K562 (cell line): ENCODE measurements at regions not wholly inside any gene's neighbourhood (a gene's known extent, or its start where the extent isn't known, plus 50 kb on each side); places are given as distances from the start of the nearest gene placed in this dataset.
"Not testable (repeated sequence)": the region's sequence is repeated elsewhere in the genome, so short reads cannot be mapped to it uniquely, and the experiment has no call there.

Source experiments
- ATAC-seq: fragments of 200-7000 bp; cut with Tn5 transposase; 3 replicates; pipeline ENCODE4 v1.9.1; 2020; ENCODE audit warnings: moderate library complexity
- BruUV-seq: library from RNA; stranded (reverse); fragments of 400-500 nt; replicated peaks from 2 replicates; lab custom pipeline; 2021; lab: Mats Ljungman, UMichigan
- CTCF ChIA-PET: fragments of 300-600 bp; formaldehyde crosslinking; extraction: SDS; loops from one replicate; lab custom pipeline; 2021; ENCODE audit warnings: low intra/inter-chr PET ratio; lab: Yijun Ruan, JAX
- POLR2A ChIA-PET: fragments of 300-600, 350-650 bp; sonication (Branson Sonifier 250); formaldehyde crosslinking; extraction: SDS; loops from one replicate; lab custom pipeline; 2021; ENCODE audit warnings: antibody characterized with exemption, inconsistent platforms; lab: Yijun Ruan, JAX
- DNase-seq, 4 experiments: peaks; one replicate each; pipeline versions ENCODE4 v3.0.0 to v3.0.0-alpha.2; 2011 to 2018; ENCODE audit warnings: low spot score in 3 of 4, mixed read lengths in 3 of 4; ENCODE audit errors: extremely low read depth in 1 of 4
- FAIRE-seq: peaks from 2 replicates; lab custom pipeline; 2011; peaks lifted over from hg19 to GRCh38; lab: Jason Lieb, UNC
- H2AFZ ChIP-seq: 2 replicates; pipeline ENCODE4 v1.6.0; 2011; ENCODE audit warnings: low read depth, low read length, control low read depth, inconsistent platforms
- H3K27ac ChIP-seq: fragments of 200-600 bp; 3 replicates; pipeline ENCODE4 v1.8.0; 2011; ENCODE audit warnings: low read depth, mild to moderate bottlenecking, control low read depth, inconsistent platforms, low read length, moderate library complexity, mixed read lengths; ENCODE audit errors: extremely low read depth
- H3K27me3 ChIP-seq, 2 experiments: fragments of 300-600 bp in 1 of 2; 2 replicates in 1 of 2; 3 replicates in 1 of 2; pipeline versions ENCODE4 v1.6.0 to v1.8.0; 2011; ENCODE audit warnings: inconsistent platforms in 2 of 2, low read length in 2 of 2, mild to moderate bottlenecking in 1 of 2, mixed read lengths in 1 of 2, moderate library complexity in 1 of 2; ENCODE audit not compliant: control insufficient read depth in 2 of 2, insufficient read depth in 2 of 2
- H3K36me3 ChIP-seq: fragments of 300-600 bp; 3 replicates; pipeline ENCODE4 v1.8.0; 2011; ENCODE audit warnings: mild to moderate bottlenecking, low read length, inconsistent platforms; ENCODE audit not compliant: control insufficient read depth, insufficient read depth
- H3K4me1 ChIP-seq, 2 experiments: fragments of 200-600 bp in 1 of 2; replicated peaks in 1 of 2; 2 replicates in 1 of 2; 3 replicates in 1 of 2; pipeline versions ENCODE4 v1.5.1 to v1.8.0; 2011; ENCODE audit warnings: inconsistent platforms in 2 of 2, low read length in 2 of 2, mild to moderate bottlenecking in 1 of 2, mixed read lengths in 1 of 2, moderate library complexity in 1 of 2; ENCODE audit not compliant: control insufficient read depth in 2 of 2, insufficient read depth in 2 of 2
- H3K4me2 ChIP-seq: 2 replicates; pipeline ENCODE4 v1.6.1; 2011; ENCODE audit warnings: low read length, control low read depth, inconsistent platforms, mixed read lengths; ENCODE audit not compliant: insufficient read depth
- H3K4me3 ChIP-seq: fragments of 200-600 bp; sonication (generic), shearing (Covaris generic); 2 replicates; pipeline ENCODE4 v1.5.1; 2016; ENCODE audit warnings: control low read depth, inconsistent platforms
- H3K79me2 ChIP-seq: fragments of 200-600 bp; 3 replicates; pipeline ENCODE4 v1.8.0; 2011; ENCODE audit warnings: low read length, inconsistent platforms; ENCODE audit not compliant: control insufficient read depth, insufficient read depth
- H3K9ac ChIP-seq, 2 experiments: 2 replicates each; pipeline versions ENCODE4 v1.6.0 to v1.6.1; 2011; ENCODE audit warnings: low read depth in 2 of 2, low read length in 2 of 2, control low read depth in 1 of 2, inconsistent platforms in 1 of 2, mild to moderate bottlenecking in 1 of 2, mixed read lengths in 1 of 2; ENCODE audit not compliant: insufficient read depth in 1 of 2
- H3K9me1 ChIP-seq: one replicate; pipeline ENCODE4 v1.6.0; 2011; ENCODE audit warnings: inconsistent platforms, mild to moderate bottlenecking, low read length, moderate library complexity; ENCODE audit not compliant: control insufficient read depth, insufficient read depth
- H3K9me3 ChIP-seq: replicated peaks from 2 replicates; pipeline ENCODE4 v1.5.1; 2011; ENCODE audit warnings: low read depth, low read length, inconsistent platforms; ENCODE audit not compliant: control insufficient read depth, insufficient read depth
- H4K20me1 ChIP-seq: replicated peaks from 2 replicates; pipeline ENCODE4 v1.6.1; 2011; ENCODE audit warnings: low read length, inconsistent platforms, mixed read lengths; ENCODE audit not compliant: control insufficient read depth, insufficient read depth
- BACH1 ChIP-seq: fragments of 200-800 bp; sonication (Bioruptor generic); IDR thresholded peaks from 2 replicates; pipeline ENCODE4 v1.6.1; 2016; ENCODE audit warnings: missing genetic modification characterization, missing compliant biosample characterization
- HBP1 ChIP-seq: fragments of 450-650 bp; formaldehyde crosslinking; IDR thresholded peaks from 2 replicates; pipeline ENCODE4 v1.4.0; 2022; ENCODE audit warnings: missing genetic modification characterization
- PPARD ChIP-seq: fragments of 250-450 bp; sonication (Bioruptor Pico); IDR thresholded peaks from 2 replicates; pipeline ENCODE4 v1.8.0; 2022; ENCODE audit warnings: inconsistent platforms, mild to moderate bottlenecking, moderate library complexity
- SMARCC2 ChIP-seq: fragments of 450-650 bp; IDR thresholded peaks from 2 replicates; pipeline ENCODE4 v1.6.1; 2017; ENCODE audit warnings: antibody characterized with exemption, moderate library complexity, mild to moderate bottlenecking, low read depth
- ZNF165 ChIP-seq: fragments of 250-450 bp; sonication (Bioruptor Pico); IDR thresholded peaks from 2 replicates; pipeline ENCODE4 v1.4.0; 2020; ENCODE audit warnings: borderline replicate concordance
- ZNF609 ChIP-seq: sonication (generic); formaldehyde crosslinking; IDR thresholded peaks from 2 replicates; pipeline ENCODE4 v1.8.1; 2023; ENCODE audit warnings: missing genetic modification reagents, mild to moderate bottlenecking, borderline replicate concordance
- ZNF695 ChIP-seq: fragments of 450-650 bp; formaldehyde crosslinking; IDR thresholded peaks from 2 replicates; pipeline ENCODE4 v1.4.0; 2020; ENCODE audit warnings: mild to moderate bottlenecking, moderate library complexity
- WGBS: fragments of 100-300 bp; shearing (Covaris generic); methylation state at CpG from one replicate; pipeline ENCODE4 v1.1.6; 2016; ENCODE audit warnings: low coverage, mixed read lengths; ENCODE audit not compliant: insufficient coverage; ENCODE audit errors: missing lambda C conversion rate; 5-methylcytosine and 5-hydroxymethylcytosine counted together
- in situ Hi-C: fragments of 300-500 bp; cut with MboI; formaldehyde crosslinking; loops from 4 replicates; pipeline ENCODE4 v1.15.0; 2018; ENCODE audit warnings: inconsistent platforms, mixed read lengths
- intact Hi-C: fragments of 100-400 bp; cut with micrococcal nuclease; formaldehyde crosslinking; loops from 2 replicates; pipeline ENCODE4 v1.14.2; 2022

- TF ChIP-seq HBP1 (CRISPR knock-in tag) (no peak), PPARD (CRISPR knock-in tag) (no peak), BACH1 (tag) (no peak), SMARCC2 (no peak), ZNF165 (CRISPR knock-in tag) (no peak), ZNF695 (CRISPR knock-in tag) (no peak), ZNF609 (CRISPR knock-in tag) (no peak)
Observed at GRCh38 chr3:191019855-191020254, 157.4 kb upstream of the GMNC start (continued).

- FAIRE-seq, H3K36me3 ChIP-seq, H3K4me3 ChIP-seq, H2AFZ ChIP-seq, BruUV-seq, H3K27ac ChIP-seq, H3K79me2 ChIP-seq, H3K9me1 ChIP-seq, H3K4me1 ChIP-seq, H3K27me3 ChIP-seq, H3K9me3 ChIP-seq, POLR2A ChIA-PET, in situ Hi-C loops, DNase-seq, H3K9ac ChIP-seq, ATAC-seq, CTCF ChIA-PET, intact Hi-C loops, H4K20me1 ChIP-seq, H3K4me2 ChIP-seq: not testable (repeated sequence)
- 0% methylated on average over 4 of the region's 6 CpGs for WGBS
Observed at GRCh38 chr3:191015960-191016359, 153.5 kb upstream of the GMNC start.
